Loucy (cell line): ENCODE measurements at regions not wholly inside any gene's neighbourhood (a gene's known extent, or its start where the extent isn't known, plus 50 kb on each side); places are given as distances from the start of the nearest gene placed in this dataset.

Experiments
- CTCF ChIP-seq: fragments of 200-600 bp; sonication (generic); conservative IDR thresholded peaks from 2 replicates; pipeline ENCODE4 v1.5.1; 2014; ENCODE audit warnings: mild to moderate bottlenecking, antibody characterized with exemption, low read length
- EZH2phosphoT487 ChIP-seq: fragments of 200-600 bp; IDR thresholded peaks from 2 replicates; pipeline ENCODE4 v1.6.1; 2018; ENCODE audit warnings: antibody characterized with exemption, mild to moderate bottlenecking, moderate library complexity, borderline replicate concordance

- TF ChIP-seq CTCF (no peak), EZH2phosphoT487 (no peak)
These were observed 431.1 kb upstream of the ALCAM start for GRCh38 chr3:104935613-104936012.
